ENCODE measurements at regions not wholly inside any gene's neighbourhood (a gene's known extent, or its start where the extent isn't known, plus 50 kb on each side); places are given as distances from the start of the nearest gene placed in this dataset.

GRCh38 chr10:33477291-33478088, 143.0 kb upstream of the NRP1 start:
- Histone ChIP-seq H3K23me2 (ENCODE audit: low read depth, low read length) (no peaks in the 10 kb centered on the region), H2BK5ac (ENCODE audit: low read depth, low read length) (no peak overlapping the region), H3K79me1 (ENCODE audit: low read depth, low read length) (no peaks in the 10 kb centered on the region), H3K4me2 (ENCODE audit: insufficient read depth in 1 of 2, low read depth in 2 of 2, low read length in 2 of 2) (no peak overlapping the region), H2AK5ac (ENCODE audit: low read depth, low read length) (no peak overlapping the region), H3K4me3 (ENCODE audit: extremely low read depth in 1 of 4, insufficient read depth in 2 of 4, low read depth in 3 of 4, low read length in 4 of 4) (no peak overlapping the region), H3K9ac (replicated peaks in 1 of 4; ENCODE audit: extremely low read depth in 1 of 4, low read depth in 3 of 4, low read length in 3 of 4) (no peak overlapping the region), H2BK120ac (replicated peaks; ENCODE audit: low read depth, low read length) (no peak overlapping the region), H3K27me3 (replicated peaks in 1 of 4; ENCODE audit: control insufficient read depth in 3 of 4, extremely low read depth in 1 of 4, insufficient read depth in 3 of 4, low read length in 3 of 4) (no peaks in the 10 kb centered on the region), H3K4me1 (replicated peaks in 1 of 4; ENCODE audit: control insufficient read depth in 3 of 4, insufficient read depth in 4 of 4, low read length in 3 of 4) (peaks cover 0 to 2% (median 0%) of the 10 kb centered on the region in 4 experiments; a peak in 1 of 7 replicates), H3K18ac (ENCODE audit: extremely low read depth, low read length) (no peak overlapping the region), H2BK15ac (ENCODE audit: low read length) (no peak overlapping the region), H2BK20ac (ENCODE audit: low read length) (no peak overlapping the region), H3K9me3 (ENCODE audit: insufficient read depth in 2 of 2, low read depth in 1 of 2, low read length in 1 of 2) (peaks cover 9 to 12% of the 10 kb centered on the region in 2 experiments; a peak in 3 of 4 replicates), H3K23ac (ENCODE audit: insufficient read length) (no peak overlapping the region), H3K4ac (replicated peaks; ENCODE audit: insufficient read length, low read depth, low read length) (no peak overlapping the region), H4K5ac (ENCODE audit: insufficient read length, low read depth, low read length) (no peak overlapping the region), H3K79me2 (ENCODE audit: control insufficient read depth in 1 of 2, insufficient read depth in 2 of 2, low read length in 2 of 2) (no peaks in the 10 kb centered on the region), H3K14ac (ENCODE audit: insufficient read length) (no peak overlapping the region), H3K36me3 (ENCODE audit: control insufficient read depth in 2 of 4, insufficient read depth in 4 of 4, low read length in 3 of 4) (peaks cover 0 to 3% (median 0%) of the 10 kb centered on the region in 4 experiments; a peak in 1 of 8 replicates), H4K8ac (ENCODE audit: extremely low read depth, insufficient read depth, low read length) (no peak overlapping the region), H4K20me1 (replicated peaks in 1 of 2; ENCODE audit: control insufficient read depth in 1 of 2, insufficient read depth in 2 of 2, low read length in 2 of 2) (no peaks in the 10 kb centered on the region), H2AFZ (ENCODE audit: low read length) (no peak overlapping the region), H2BK12ac (ENCODE audit: low read depth, low read length) (no peak overlapping the region), H3K27ac (ENCODE audit: low read depth, low read length) (no peak overlapping the region), H3K56ac (replicated peaks; ENCODE audit: insufficient read length, low read depth, low read length) (no peak overlapping the region), H4K91ac (replicated peaks; ENCODE audit: insufficient read length, low read length) (no peak overlapping the region)
- FAIRE-seq (no peak), DNase-seq (ENCODE audit: low read depth in 1 of 2, low spot score in 2 of 2) (no peak)
- WGBS, 2 experiments (ENCODE audit: extremely low coverage in 1 of 2, insufficient coverage in 1 of 2, insufficient read length in 1 of 2, insufficient replicate concordance in 2 of 2, low coverage in 1 of 2, low lambda C conversion rate in 2 of 2, missing lambda C conversion rate in 1 of 2), result 90 to 100% methylated on average over 3 to 7 of the region's 7 CpGs
- POLR2A ChIA-PET (ENCODE audit: partially characterized antibody), result no interaction called here
- no peak for TF ChIP-seq POLR2AphosphoS5 (IDR thresholded peaks at IDR 0.05; ENCODE audit: low read depth, low read length)
- TF ChIP-seq RNF2 (IDR thresholded peaks at IDR 0.05; ENCODE audit: borderline replicate concordance, low read depth, low read length, missing control alignments, poor library complexity, severe bottlenecking), result no peak
- CTCF ChIA-PET (ENCODE audit: partially characterized antibody), result interaction anchor here (0.8 to 1.1 kb wide), 2 partner anchors 137 to 304 kb away, joined by 3 read pairs; no protein-coding TSS in a partner anchor

All from H1 (cell line).